WTC11 (cell line): ENCODE measurements at regions not wholly inside any gene's neighbourhood (a gene's known extent, or its start where the extent isn't known, plus 50 kb on each side); places are given as distances from the start of the nearest gene placed in this dataset.
A peak's percentile ranks its signal among the peaks of the same experiment; 100 is the strongest.

Experiments used
- ATAC-seq: fragments of 200-7000 bp; cut with Tn5 transposase; 2 replicates; pipeline ENCODE4 v1.10.0; 2021; ENCODE audit warnings: mild to moderate bottlenecking, moderate library complexity
- CTCF ChIA-PET: fragments of 300-600 bp; sonication (Branson Sonifier 250); formaldehyde crosslinking; loops from one replicate; lab custom pipeline; 2021; ENCODE audit warnings: antibody characterized with exemption; lab: Charles Lee
- POLR2A ChIA-PET: fragments of 350-600 bp; sonication (Branson Sonifier 250); formaldehyde crosslinking; loops from one replicate; lab custom pipeline; 2021; ENCODE audit warnings: antibody characterized with exemption; lab: Charles Lee
- DNase-seq: peaks from one replicate; pipeline ENCODE4 v3.0.0; 2021; ENCODE audit warnings: low spot score
- H3K27ac Mint-ChIP-seq: 2 replicates; pipeline ENCODE4 v1.8.0; 2021; ENCODE audit warnings: mixed read lengths
- H3K27me3 Mint-ChIP-seq: 2 replicates; pipeline ENCODE4 v1.8.0; 2021; ENCODE audit warnings: low read depth, mild to moderate bottlenecking, moderate library complexity, mixed read lengths
- H3K36me3 Mint-ChIP-seq: 2 replicates; pipeline ENCODE4 v1.8.0; 2021; ENCODE audit warnings: mixed read lengths
- H3K4me1 Mint-ChIP-seq: 2 replicates; pipeline ENCODE4 v1.8.0; 2022; ENCODE audit warnings: mixed read lengths
- H3K4me3 Mint-ChIP-seq: 2 replicates; pipeline ENCODE4 v1.8.0; 2021; ENCODE audit warnings: mild to moderate bottlenecking, moderate library complexity, mixed read lengths
- H3K9me3 Mint-ChIP-seq: 2 replicates; pipeline ENCODE4 v1.8.0; 2021; ENCODE audit warnings: mixed read lengths
- CBFB ChIP-seq: sonication (generic); formaldehyde crosslinking; IDR thresholded peaks from 2 replicates; pipeline ENCODE4 v1.8.1; 2022; ENCODE audit warnings: mild to moderate bottlenecking, low read depth, missing genetic modification reagents
- CREB1 ChIP-seq: sonication (generic); formaldehyde crosslinking; IDR thresholded peaks from 2 replicates; pipeline ENCODE4 v1.8.0; 2023; ENCODE audit warnings: mild to moderate bottlenecking, missing genetic modification reagents
- GABPB1 ChIP-seq: sonication (generic); formaldehyde crosslinking; IDR thresholded peaks from 2 replicates; pipeline ENCODE4 v1.8.1; 2023; ENCODE audit warnings: mild to moderate bottlenecking, missing genetic modification reagents
- GRHL2 ChIP-seq: fragments of 250-450 bp; sonication (Bioruptor Pico); IDR thresholded peaks from 2 replicates; pipeline ENCODE4 v1.8.0; 2022; ENCODE audit warnings: mild to moderate bottlenecking, moderate library complexity; ENCODE audit not compliant: insufficient replicate concordance, severe bottlenecking
- MYBL2 ChIP-seq: sonication (generic); formaldehyde crosslinking; IDR thresholded peaks from 2 replicates; pipeline ENCODE4 v1.8.1; 2023; ENCODE audit warnings: mild to moderate bottlenecking, moderate library complexity, missing genetic modification reagents
- NR2C2 ChIP-seq: sonication (generic); formaldehyde crosslinking; IDR thresholded peaks from 2 replicates; pipeline ENCODE4 v1.8.0; 2022; ENCODE audit warnings: mild to moderate bottlenecking, missing genetic modification reagents
- PRRX2 ChIP-seq: fragments of 250-450 bp; sonication (Bioruptor Pico); IDR thresholded peaks from 2 replicates; pipeline ENCODE4 v1.8.0; 2021; ENCODE audit warnings: mild to moderate bottlenecking
- RORB ChIP-seq: fragments of 250-450 bp; sonication (Bioruptor Pico); IDR thresholded peaks from 2 replicates; pipeline ENCODE4 v1.9.0; 2021; ENCODE audit warnings: mild to moderate bottlenecking
- SMAD4 ChIP-seq: sonication (generic); formaldehyde crosslinking; IDR thresholded peaks from 2 replicates; pipeline ENCODE4 v1.8.0; 2022; ENCODE audit warnings: mild to moderate bottlenecking, missing genetic modification reagents
- ZNF396 ChIP-seq: fragments of 250-450 bp; sonication (Bioruptor Pico); IDR thresholded peaks from 2 replicates; pipeline ENCODE4 v1.8.0; 2021; ENCODE audit warnings: mild to moderate bottlenecking, moderate library complexity, borderline replicate concordance
- ZNF423 ChIP-seq: fragments of 250-450 bp; sonication (Bioruptor Pico); IDR thresholded peaks from 2 replicates; pipeline ENCODE4 v2.1.2; 2022; ENCODE audit warnings: mild to moderate bottlenecking, moderate library complexity
- TF ChIP-seq, protein P1 (sequence below): fragments of 250-450 bp; sonication (Bioruptor Pico); IDR thresholded peaks from 2 replicates; pipeline ENCODE4 v2.1.2; 2022; ENCODE audit warnings: mild to moderate bottlenecking, moderate library complexity
- TF ChIP-seq, protein P2 (sequence below): sonication (generic); formaldehyde crosslinking; IDR thresholded peaks from 2 replicates; pipeline ENCODE4 v1.8.1; 2023; ENCODE audit warnings: mild to moderate bottlenecking, missing genetic modification reagents, moderate library complexity
- TF ChIP-seq, protein P3 (sequence below): sonication (generic); formaldehyde crosslinking; IDR thresholded peaks from 2 replicates; pipeline ENCODE4 v1.8.0; 2023; ENCODE audit warnings: missing genetic modification reagents, mild to moderate bottlenecking, borderline replicate concordance
- TF ChIP-seq, protein P4 (sequence below): sonication (generic); formaldehyde crosslinking; IDR thresholded peaks from 2 replicates; pipeline ENCODE4 v1.8.1; 2022; ENCODE audit warnings: mild to moderate bottlenecking, missing genetic modification reagents, moderate library complexity, borderline replicate concordance
- TF ChIP-seq, protein P5 (sequence below): sonication (generic); formaldehyde crosslinking; IDR thresholded peaks from 2 replicates; pipeline ENCODE4 v1.8.1; 2023; ENCODE audit warnings: mild to moderate bottlenecking, missing genetic modification reagents
- TF ChIP-seq, protein P6 (sequence below): sonication (generic); formaldehyde crosslinking; IDR thresholded peaks from 2 replicates; pipeline ENCODE4 v1.8.1; 2022; ENCODE audit warnings: mild to moderate bottlenecking, moderate library complexity, missing genetic modification reagents
- TF ChIP-seq, protein P7 (sequence below): fragments of 250-450 bp; sonication (Bioruptor Pico); IDR thresholded peaks from 2 replicates; pipeline ENCODE4 v1.8.0; 2021; ENCODE audit warnings: mild to moderate bottlenecking

DNA sequence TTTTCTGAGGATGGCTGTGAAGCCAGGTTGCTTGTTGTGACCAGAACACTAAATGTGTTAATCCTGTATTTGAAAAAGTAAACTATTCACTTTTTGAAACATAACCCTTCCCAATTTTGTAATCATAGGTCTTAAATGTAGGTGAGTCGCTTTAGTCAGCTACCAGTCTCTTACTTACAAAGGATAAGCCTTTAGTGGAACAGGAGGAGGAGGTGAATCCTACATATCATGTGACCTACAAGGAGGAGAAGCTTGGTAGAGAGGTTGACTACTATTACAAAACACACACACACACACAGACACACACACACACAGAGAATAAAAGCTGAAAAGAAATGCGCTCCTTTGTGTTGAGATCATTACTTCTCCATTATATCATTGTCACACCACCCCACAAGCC, 59.9 kb upstream of the SPAG16 start:
- ATAC-seq, result no peak; the same call in 1 of the 2 replicates

DNA sequence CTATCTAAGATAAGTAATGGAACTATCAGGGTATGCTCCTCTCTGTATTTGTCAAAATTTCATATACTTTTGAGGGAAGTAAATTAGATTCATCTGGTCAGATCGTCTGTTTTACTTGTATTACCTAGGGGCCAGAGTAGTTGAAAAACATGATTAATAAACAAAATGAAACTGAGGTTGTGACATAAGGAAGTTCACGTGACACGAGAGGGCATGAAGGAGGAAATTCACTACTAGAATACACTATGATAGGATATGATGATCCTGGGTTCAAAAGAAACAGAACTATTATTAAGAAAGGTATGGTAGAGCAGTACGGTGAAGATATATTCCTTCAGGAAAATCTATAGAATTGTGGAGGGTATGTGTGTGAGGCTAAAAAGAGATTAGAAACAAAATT, 58.4 kb upstream of the SPAG16 start:
- no peak overlapping the region for H3K27ac Mint-ChIP-seq
- no peaks in the 10 kb centered on the region for H3K36me3 Mint-ChIP-seq
- no peak for ATAC-seq
- H3K9me3 Mint-ChIP-seq, result no peaks in the 10 kb centered on the region
- no peak overlapping the region for H3K4me3 Mint-ChIP-seq
- H3K4me1 Mint-ChIP-seq, result peaks cover 13% of the 10 kb centered on the region
- DNase-seq, result no peak
- ChIA-PET CTCF (no interaction called here), POLR2A (no interaction called here)
- TF ChIP-seq GABPB1, result no peak
- no peak for TF ChIP-seq RORB (CRISPR knock-in tag)
- no peak for TF ChIP-seq GRHL2 (CRISPR knock-in tag)
- TF ChIP-seq, protein P1, sequence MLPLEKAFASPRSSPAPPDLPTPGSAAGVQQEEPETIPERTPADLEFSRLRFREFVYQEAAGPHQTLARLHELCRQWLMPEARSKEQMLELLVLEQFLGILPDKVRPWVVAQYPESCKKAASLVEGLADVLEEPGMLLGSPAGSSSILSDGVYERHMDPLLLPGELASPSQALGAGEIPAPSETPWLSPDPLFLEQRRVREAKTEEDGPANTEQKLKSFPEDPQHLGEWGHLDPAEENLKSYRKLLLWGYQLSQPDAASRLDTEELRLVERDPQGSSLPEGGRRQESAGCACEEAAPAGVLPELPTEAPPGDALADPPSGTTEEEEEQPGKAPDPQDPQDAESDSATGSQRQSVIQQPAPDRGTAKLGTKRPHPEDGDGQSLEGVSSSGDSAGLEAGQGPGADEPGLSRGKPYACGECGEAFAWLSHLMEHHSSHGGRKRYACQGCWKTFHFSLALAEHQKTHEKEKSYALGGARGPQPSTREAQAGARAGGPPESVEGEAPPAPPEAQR (CRISPR knock-in tag), result no peak
- no peak for TF ChIP-seq PRRX2 (CRISPR knock-in tag)
- TF ChIP-seq CREB1 (CRISPR knock-in tag), result no peak
- TF ChIP-seq CBFB (CRISPR knock-in tag), result no peak
- H3K27me3 Mint-ChIP-seq, result no peaks in the 10 kb centered on the region; the same call in 1 of the 2 replicates

More for the DNA sequence above, 59.9 kb upstream of the SPAG16 start:
- TF ChIP-seq, protein P2, sequence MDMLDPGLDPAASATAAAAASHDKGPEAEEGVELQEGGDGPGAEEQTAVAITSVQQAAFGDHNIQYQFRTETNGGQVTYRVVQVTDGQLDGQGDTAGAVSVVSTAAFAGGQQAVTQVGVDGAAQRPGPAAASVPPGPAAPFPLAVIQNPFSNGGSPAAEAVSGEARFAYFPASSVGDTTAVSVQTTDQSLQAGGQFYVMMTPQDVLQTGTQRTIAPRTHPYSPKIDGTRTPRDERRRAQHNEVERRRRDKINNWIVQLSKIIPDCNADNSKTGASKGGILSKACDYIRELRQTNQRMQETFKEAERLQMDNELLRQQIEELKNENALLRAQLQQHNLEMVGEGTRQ (CRISPR knock-in tag), result 0 out of 2 replicates have a peak, but pooled peaks have one; percentile 38
- no peak for TF ChIP-seq GABPB1
- Mint-ChIP-seq H3K27me3 (no peaks in the 10 kb centered on the region), H3K4me1 (peaks cover 13% of the 10 kb centered on the region), H3K36me3 (no peaks in the 10 kb centered on the region), H3K4me3 (no peak overlapping the region), H3K9me3 (no peaks in the 10 kb centered on the region), H3K27ac (no peak overlapping the region)
- POLR2A ChIA-PET, result interaction anchor here (0.7 kb wide), 1 partner anchor 440 kb away, joined by 3 read pairs; no protein-coding TSS in a partner anchor
- CTCF ChIA-PET, result no interaction called here
- DNase-seq, result no peak

DNA sequence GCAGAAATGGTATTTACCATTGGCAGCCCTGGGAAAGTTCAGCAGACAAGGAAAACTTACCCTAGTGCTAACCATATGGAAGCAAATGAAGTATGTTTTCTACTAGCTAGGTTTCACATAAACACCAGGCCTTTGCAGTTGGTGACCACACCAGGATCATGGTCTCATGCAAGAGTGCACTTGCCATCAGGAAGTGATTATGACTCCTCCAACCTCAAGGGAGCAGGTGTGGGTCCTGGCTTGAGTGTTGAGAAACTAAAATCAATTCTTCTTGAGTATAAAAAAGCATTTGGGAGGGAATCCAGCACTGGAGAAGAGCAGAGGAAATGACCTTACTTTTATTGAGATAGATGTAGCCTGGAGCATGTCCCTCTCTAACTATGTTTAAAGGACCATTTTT, 56.8 kb upstream of the SPAG16 start:
- H3K4me3 Mint-ChIP-seq, result no peak overlapping the region
- DNase-seq (no peak), ATAC-seq (no peak)
- no peaks in the 10 kb centered on the region for H3K36me3 Mint-ChIP-seq
- H3K4me1 Mint-ChIP-seq, result peaks cover 14% of the 10 kb centered on the region
- ChIA-PET POLR2A (no interaction called here), CTCF (no interaction called here)
- H3K27ac Mint-ChIP-seq, result no peak overlapping the region
- H3K27me3 Mint-ChIP-seq, result no peaks in the 10 kb centered on the region; the same call in 1 of the 2 replicates
- H3K9me3 Mint-ChIP-seq, result no peaks in the 10 kb centered on the region
- TF ChIP-seq CREB1 (CRISPR knock-in tag) (no peak), CBFB (CRISPR knock-in tag) (no peak), GRHL2 (CRISPR knock-in tag) (no peak), SMAD4 (CRISPR knock-in tag) (no peak), ZNF423 (CRISPR knock-in tag) (no peak), ZNF396 (CRISPR knock-in tag) (no peak), MYBL2 (no peak), NR2C2 (CRISPR knock-in tag) (no peak)
- TF ChIP-seq, protein P3, sequence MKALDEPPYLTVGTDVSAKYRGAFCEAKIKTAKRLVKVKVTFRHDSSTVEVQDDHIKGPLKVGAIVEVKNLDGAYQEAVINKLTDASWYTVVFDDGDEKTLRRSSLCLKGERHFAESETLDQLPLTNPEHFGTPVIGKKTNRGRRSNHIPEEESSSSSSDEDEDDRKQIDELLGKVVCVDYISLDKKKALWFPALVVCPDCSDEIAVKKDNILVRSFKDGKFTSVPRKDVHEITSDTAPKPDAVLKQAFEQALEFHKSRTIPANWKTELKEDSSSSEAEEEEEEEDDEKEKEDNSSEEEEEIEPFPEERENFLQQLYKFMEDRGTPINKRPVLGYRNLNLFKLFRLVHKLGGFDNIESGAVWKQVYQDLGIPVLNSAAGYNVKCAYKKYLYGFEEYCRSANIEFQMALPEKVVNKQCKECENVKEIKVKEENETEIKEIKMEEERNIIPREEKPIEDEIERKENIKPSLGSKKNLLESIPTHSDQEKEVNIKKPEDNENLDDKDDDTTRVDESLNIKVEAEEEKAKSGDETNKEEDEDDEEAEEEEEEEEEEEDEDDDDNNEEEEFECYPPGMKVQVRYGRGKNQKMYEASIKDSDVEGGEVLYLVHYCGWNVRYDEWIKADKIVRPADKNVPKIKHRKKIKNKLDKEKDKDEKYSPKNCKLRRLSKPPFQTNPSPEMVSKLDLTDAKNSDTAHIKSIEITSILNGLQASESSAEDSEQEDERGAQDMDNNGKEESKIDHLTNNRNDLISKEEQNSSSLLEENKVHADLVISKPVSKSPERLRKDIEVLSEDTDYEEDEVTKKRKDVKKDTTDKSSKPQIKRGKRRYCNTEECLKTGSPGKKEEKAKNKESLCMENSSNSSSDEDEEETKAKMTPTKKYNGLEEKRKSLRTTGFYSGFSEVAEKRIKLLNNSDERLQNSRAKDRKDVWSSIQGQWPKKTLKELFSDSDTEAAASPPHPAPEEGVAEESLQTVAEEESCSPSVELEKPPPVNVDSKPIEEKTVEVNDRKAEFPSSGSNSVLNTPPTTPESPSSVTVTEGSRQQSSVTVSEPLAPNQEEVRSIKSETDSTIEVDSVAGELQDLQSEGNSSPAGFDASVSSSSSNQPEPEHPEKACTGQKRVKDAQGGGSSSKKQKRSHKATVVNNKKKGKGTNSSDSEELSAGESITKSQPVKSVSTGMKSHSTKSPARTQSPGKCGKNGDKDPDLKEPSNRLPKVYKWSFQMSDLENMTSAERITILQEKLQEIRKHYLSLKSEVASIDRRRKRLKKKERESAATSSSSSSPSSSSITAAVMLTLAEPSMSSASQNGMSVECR, result no peak
- TF ChIP-seq, protein P4, sequence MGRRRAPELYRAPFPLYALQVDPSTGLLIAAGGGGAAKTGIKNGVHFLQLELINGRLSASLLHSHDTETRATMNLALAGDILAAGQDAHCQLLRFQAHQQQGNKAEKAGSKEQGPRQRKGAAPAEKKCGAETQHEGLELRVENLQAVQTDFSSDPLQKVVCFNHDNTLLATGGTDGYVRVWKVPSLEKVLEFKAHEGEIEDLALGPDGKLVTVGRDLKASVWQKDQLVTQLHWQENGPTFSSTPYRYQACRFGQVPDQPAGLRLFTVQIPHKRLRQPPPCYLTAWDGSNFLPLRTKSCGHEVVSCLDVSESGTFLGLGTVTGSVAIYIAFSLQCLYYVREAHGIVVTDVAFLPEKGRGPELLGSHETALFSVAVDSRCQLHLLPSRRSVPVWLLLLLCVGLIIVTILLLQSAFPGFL (CRISPR knock-in tag), result no peak
- TF ChIP-seq, protein P5, sequence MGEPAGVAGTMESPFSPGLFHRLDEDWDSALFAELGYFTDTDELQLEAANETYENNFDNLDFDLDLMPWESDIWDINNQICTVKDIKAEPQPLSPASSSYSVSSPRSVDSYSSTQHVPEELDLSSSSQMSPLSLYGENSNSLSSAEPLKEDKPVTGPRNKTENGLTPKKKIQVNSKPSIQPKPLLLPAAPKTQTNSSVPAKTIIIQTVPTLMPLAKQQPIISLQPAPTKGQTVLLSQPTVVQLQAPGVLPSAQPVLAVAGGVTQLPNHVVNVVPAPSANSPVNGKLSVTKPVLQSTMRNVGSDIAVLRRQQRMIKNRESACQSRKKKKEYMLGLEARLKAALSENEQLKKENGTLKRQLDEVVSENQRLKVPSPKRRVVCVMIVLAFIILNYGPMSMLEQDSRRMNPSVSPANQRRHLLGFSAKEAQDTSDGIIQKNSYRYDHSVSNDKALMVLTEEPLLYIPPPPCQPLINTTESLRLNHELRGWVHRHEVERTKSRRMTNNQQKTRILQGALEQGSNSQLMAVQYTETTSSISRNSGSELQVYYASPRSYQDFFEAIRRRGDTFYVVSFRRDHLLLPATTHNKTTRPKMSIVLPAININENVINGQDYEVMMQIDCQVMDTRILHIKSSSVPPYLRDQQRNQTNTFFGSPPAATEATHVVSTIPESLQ (CRISPR knock-in tag), result no peak
- TF ChIP-seq, protein P2 (CRISPR knock-in tag), result no peak
- TF ChIP-seq, protein P6, sequence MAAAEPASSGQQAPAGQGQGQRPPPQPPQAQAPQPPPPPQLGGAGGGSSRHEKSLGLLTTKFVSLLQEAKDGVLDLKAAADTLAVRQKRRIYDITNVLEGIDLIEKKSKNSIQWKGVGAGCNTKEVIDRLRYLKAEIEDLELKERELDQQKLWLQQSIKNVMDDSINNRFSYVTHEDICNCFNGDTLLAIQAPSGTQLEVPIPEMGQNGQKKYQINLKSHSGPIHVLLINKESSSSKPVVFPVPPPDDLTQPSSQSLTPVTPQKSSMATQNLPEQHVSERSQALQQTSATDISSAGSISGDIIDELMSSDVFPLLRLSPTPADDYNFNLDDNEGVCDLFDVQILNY, result no peak
- TF ChIP-seq, protein P7, sequence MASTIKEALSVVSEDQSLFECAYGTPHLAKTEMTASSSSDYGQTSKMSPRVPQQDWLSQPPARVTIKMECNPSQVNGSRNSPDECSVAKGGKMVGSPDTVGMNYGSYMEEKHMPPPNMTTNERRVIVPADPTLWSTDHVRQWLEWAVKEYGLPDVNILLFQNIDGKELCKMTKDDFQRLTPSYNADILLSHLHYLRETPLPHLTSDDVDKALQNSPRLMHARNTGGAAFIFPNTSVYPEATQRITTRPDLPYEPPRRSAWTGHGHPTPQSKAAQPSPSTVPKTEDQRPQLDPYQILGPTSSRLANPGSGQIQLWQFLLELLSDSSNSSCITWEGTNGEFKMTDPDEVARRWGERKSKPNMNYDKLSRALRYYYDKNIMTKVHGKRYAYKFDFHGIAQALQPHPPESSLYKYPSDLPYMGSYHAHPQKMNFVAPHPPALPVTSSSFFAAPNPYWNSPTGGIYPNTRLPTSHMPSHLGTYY, result no peak
